OCI-LY3 (cell line): ENCODE measurements at regions not wholly inside any gene's neighbourhood (a gene's known extent, or its start where the extent isn't known, plus 50 kb on each side); places are given as distances from the start of the nearest gene placed in this dataset.

ENCODE experiments used
- H2AFZ ChIP-seq: fragments of 200-600, 300-600 bp; shearing (Covaris generic); 2 replicates; pipeline ENCODE4 v1.6.0; 2014; ENCODE audit warnings: antibody characterized with exemption, low read depth, low read length
- H3K27ac ChIP-seq: fragments of 200-600, 300-600 bp; sonication (generic); 2 replicates; pipeline ENCODE4 v1.5.1; 2014; ENCODE audit warnings: mild to moderate bottlenecking, low read length, moderate library complexity, mixed read lengths
- H3K27me3 ChIP-seq: fragments of 200-600, 300-600 bp; sonication (generic); 2 replicates; pipeline ENCODE4 v1.6.1; 2014; ENCODE audit warnings: low read depth, low read length, mixed read lengths
- H3K36me3 ChIP-seq: fragments of 200-600, 300-600 bp; sonication (generic); replicated peaks from 2 replicates; pipeline ENCODE3; 2014; ENCODE audit warnings: low read depth, low read length, mixed read lengths
- H3K4me1 ChIP-seq: fragments of 300-600, 200-600 bp; sonication (generic); 2 replicates; pipeline ENCODE4 v1.6.1; 2014; ENCODE audit warnings: low read length, mixed read lengths
- H3K4me2 ChIP-seq: fragments of 200-600, 300-600 bp; sonication (generic); 2 replicates; pipeline ENCODE4 v1.6.1; 2014; ENCODE audit warnings: low read length, mixed read lengths
- H3K4me3 ChIP-seq: fragments of 300-600, 200-600 bp; sonication (generic); 2 replicates; pipeline ENCODE4 v1.5.1; 2014; ENCODE audit warnings: antibody characterized with exemption, mild to moderate bottlenecking, low read length, moderate library complexity
- H3K79me2 ChIP-seq: fragments of 300-600, 200-600 bp; shearing (Covaris generic); 2 replicates; pipeline ENCODE4 v1.6.1; 2014; ENCODE audit warnings: mild to moderate bottlenecking, low read length, mixed read lengths
- H3K9ac ChIP-seq: fragments of 300-600, 200-600 bp; shearing (Covaris generic); 2 replicates; pipeline ENCODE4 v1.6.0; 2014; ENCODE audit warnings: mild to moderate bottlenecking, low read length, moderate library complexity
- H3K9me3 ChIP-seq: fragments of 200-600, 300-600 bp; shearing (Covaris generic); 2 replicates; pipeline ENCODE4 v1.6.1; 2014; ENCODE audit warnings: low read length, mixed read lengths; ENCODE audit not compliant: insufficient read depth
- H4K20me1 ChIP-seq: fragments of 200-600, 300-600 bp; sonication (generic); 2 replicates; pipeline ENCODE4 v1.6.1; 2016; ENCODE audit warnings: low read length, mixed read lengths; ENCODE audit not compliant: insufficient read depth
- EZH2phosphoT487 ChIP-seq: fragments of 200-600 bp; shearing (Covaris generic); IDR thresholded peaks from 2 replicates; pipeline ENCODE4 v1.6.1; 2018; ENCODE audit warnings: antibody characterized with exemption, mixed run types, low read depth
- TF ChIP-seq, protein P1 (sequence below): fragments of 200-600, 300-600 bp; sonication (generic); IDR thresholded peaks from 2 replicates; pipeline ENCODE4 v1.5.1; 2014; ENCODE audit warnings: antibody characterized with exemption, low read length, low read depth

DNA sequence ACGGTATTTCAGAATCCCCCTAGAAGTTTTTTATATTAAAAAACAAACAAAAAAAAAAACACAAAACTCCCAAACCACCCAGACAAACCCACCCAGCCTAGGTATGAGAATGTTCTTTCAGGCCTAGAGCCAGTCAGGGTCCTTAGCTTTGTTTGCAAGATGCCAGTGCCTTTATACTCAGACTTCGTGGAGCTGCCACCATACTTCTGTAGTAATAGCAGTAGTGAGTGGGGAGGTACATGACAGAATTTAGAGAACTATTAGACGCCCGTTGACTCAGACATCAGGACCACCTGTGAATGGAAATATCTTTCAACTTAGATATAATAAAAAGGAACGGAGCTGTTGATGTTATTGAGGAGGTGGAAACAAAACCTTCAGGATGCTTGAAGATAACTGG lies 138.2 kb upstream of the MKLN1 start:
- Histone ChIP-seq H3K27me3 (no peaks in the 10 kb centered on the region), H3K9me3 (no peaks in the 10 kb centered on the region), H3K27ac (no peak overlapping the region), H3K4me3 (no peak overlapping the region), H3K9ac (no peak overlapping the region), H3K36me3 (no peaks in the 10 kb centered on the region), H4K20me1 (no peaks in the 10 kb centered on the region), H3K4me1 (peaks cover 7% of the 10 kb centered on the region), H2AFZ (no peak overlapping the region), H3K4me2 (no peak overlapping the region), H3K79me2 (no peaks in the 10 kb centered on the region)
- TF ChIP-seq, protein P1, sequence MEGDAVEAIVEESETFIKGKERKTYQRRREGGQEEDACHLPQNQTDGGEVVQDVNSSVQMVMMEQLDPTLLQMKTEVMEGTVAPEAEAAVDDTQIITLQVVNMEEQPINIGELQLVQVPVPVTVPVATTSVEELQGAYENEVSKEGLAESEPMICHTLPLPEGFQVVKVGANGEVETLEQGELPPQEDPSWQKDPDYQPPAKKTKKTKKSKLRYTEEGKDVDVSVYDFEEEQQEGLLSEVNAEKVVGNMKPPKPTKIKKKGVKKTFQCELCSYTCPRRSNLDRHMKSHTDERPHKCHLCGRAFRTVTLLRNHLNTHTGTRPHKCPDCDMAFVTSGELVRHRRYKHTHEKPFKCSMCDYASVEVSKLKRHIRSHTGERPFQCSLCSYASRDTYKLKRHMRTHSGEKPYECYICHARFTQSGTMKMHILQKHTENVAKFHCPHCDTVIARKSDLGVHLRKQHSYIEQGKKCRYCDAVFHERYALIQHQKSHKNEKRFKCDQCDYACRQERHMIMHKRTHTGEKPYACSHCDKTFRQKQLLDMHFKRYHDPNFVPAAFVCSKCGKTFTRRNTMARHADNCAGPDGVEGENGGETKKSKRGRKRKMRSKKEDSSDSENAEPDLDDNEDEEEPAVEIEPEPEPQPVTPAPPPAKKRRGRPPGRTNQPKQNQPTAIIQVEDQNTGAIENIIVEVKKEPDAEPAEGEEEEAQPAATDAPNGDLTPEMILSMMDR: no peak
- no peak for TF ChIP-seq EZH2phosphoT487

DNA sequence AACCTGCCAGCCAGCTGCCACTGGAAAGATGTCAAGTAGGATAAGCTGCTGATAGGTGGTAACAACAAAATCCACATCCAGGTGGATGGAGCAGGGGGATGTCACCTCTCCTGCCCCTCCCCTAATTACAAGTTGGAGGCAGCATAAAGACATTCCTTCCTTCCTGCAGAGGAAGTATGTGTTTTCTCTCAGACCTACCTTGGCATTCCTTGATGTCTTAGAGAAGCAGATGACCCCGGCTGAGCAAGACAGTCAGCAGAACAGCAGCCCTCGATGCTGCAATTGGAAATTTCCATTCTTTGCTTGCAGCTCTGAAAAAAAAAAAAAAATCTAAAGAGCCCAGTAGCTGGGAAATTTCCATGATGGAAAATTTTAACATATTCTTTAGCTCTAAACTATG lies 137.5 kb upstream of the MKLN1 start:
- TF ChIP-seq EZH2phosphoT487: no peak
- TF ChIP-seq, protein P1: no peak
- Histone ChIP-seq H4K20me1 (no peaks in the 10 kb centered on the region), H3K4me3 (no peak overlapping the region), H3K36me3 (no peaks in the 10 kb centered on the region), H3K27me3 (no peaks in the 10 kb centered on the region), H3K9me3 (no peaks in the 10 kb centered on the region), H3K9ac (no peak overlapping the region), H3K4me2 (no peak overlapping the region), H3K4me1 (peaks cover 7% of the 10 kb centered on the region), H3K27ac (no peak overlapping the region), H2AFZ (no peak overlapping the region), H3K79me2 (no peaks in the 10 kb centered on the region)

DNA sequence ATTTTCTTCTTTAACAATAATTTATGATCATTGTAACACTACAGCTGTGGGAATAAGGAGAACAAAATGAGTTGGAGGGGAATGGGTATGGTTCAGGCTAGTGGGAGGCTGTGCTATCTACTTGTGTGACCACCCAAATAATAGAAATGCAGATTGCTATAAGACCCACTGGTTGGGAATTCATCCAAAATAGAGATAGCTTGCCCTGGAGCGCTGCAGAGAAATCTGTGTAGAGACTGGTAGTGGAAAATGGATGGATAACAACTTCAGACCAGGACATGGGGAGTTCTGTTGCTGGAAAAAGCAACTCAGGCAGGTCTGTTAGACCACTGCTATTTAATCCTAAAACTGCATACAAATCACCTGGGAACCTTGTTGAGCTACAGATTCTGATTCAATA lies 137.1 kb upstream of the MKLN1 start:
- H3K27ac ChIP-seq: no peak overlapping the region
- no peaks in the 10 kb centered on the region for H4K20me1 ChIP-seq
- H3K36me3 ChIP-seq: no peaks in the 10 kb centered on the region
- no peaks in the 10 kb centered on the region for H3K79me2 ChIP-seq
- H2AFZ ChIP-seq: no peak overlapping the region
- no peaks in the 10 kb centered on the region for H3K9me3 ChIP-seq
- peaks cover 7% of the 10 kb centered on the region for H3K4me1 ChIP-seq
- no peak overlapping the region for H3K4me2 ChIP-seq
- H3K27me3 ChIP-seq: no peaks in the 10 kb centered on the region
- H3K9ac ChIP-seq: no peak overlapping the region
- H3K4me3 ChIP-seq: no peak overlapping the region
- TF ChIP-seq EZH2phosphoT487: no peak
- TF ChIP-seq, protein P1: no peak

- H3K27ac ChIP-seq: no peak overlapping the region
- no peaks in the 10 kb centered on the region for H3K79me2 ChIP-seq
- no peak overlapping the region for H3K9ac ChIP-seq
- H3K4me1 ChIP-seq: no peaks in the 10 kb centered on the region
- H3K9me3 ChIP-seq: no peaks in the 10 kb centered on the region
- no peaks in the 10 kb centered on the region for H4K20me1 ChIP-seq
- H3K4me2 ChIP-seq: no peak overlapping the region
- no peak overlapping the region for H3K4me3 ChIP-seq
- H2AFZ ChIP-seq: no peak overlapping the region
- H3K36me3 ChIP-seq: no peaks in the 10 kb centered on the region
- H3K27me3 ChIP-seq: no peaks in the 10 kb centered on the region
- no peak for TF ChIP-seq EZH2phosphoT487
- TF ChIP-seq, protein P1: no peak
Observed at GRCh38 chr7:131194070-131194865, 133.4 kb upstream of the MKLN1 start.
